ENCODE measurements at regions not wholly inside any gene's neighbourhood (a gene's known extent, or its start where the extent isn't known, plus 50 kb on each side); places are given as distances from the start of the nearest gene placed in this dataset.

- TF ChIP-seq EZH2phosphoT487 (IDR thresholded peaks at IDR 0.05; ENCODE audit: insufficient read depth, low read depth) = no peak
- no peak for TF ChIP-seq EZH2 (IDR thresholded peaks at IDR 0.05; ENCODE audit: insufficient read depth, poor library complexity, severe bottlenecking)
These were observed 1034.4 kb upstream of the NR2F2 start for GRCh38 chr15:95295896-95296625.

All from GM23248 (cell line).